Inflammatory macrophage (primary cell): ENCODE measurements at regions not wholly inside any gene's neighbourhood (a gene's known extent, or its start where the extent isn't known, plus 50 kb on each side); places are given as distances from the start of the nearest gene placed in this dataset.

Experiments used
- DNase-seq, 2 donors: peaks; one replicate each; pipeline ENCODE4 v3.0.0-alpha.2; 2020 to 2022

- DNase-seq = no peak
Measured at GRCh38 chr14:65186951-65187350, 84.6 kb upstream of the MAX start.

DNA sequence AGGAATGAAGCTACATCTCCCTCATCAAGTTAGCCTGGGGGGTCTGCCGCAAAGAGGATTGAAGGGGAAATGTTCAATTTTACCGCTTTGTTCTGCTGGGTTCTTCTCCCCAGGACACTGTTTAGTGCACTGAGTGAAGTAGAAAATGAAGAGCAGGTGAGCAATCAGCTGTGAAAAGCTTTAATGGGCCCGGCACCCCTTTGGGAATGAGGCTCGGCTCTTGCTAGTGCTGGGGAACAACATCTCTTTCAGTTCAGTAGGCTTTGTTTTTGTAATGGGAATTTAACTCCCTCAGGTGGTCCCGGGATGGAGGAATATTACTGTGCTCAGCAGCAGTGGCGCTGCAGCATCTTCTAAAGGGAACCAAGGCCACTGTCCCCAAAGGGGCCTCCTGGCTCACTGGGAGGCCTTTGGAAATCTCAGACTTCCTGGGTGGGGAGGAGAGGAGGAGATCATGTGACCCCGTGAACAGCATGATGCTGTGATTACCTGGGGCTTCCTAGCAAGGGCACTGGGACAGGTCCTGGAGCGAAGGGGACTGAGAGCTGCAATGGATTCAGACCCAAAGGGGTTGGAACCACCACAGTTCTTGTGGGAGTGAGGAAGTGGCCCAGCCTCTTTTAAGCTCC is 85.2 kb upstream of the MAX start:
- no peak for DNase-seq

GRCh38 chr14:65190312-65190711 is 88.0 kb upstream of the MAX start:
- DNase-seq = no peak

DNA sequence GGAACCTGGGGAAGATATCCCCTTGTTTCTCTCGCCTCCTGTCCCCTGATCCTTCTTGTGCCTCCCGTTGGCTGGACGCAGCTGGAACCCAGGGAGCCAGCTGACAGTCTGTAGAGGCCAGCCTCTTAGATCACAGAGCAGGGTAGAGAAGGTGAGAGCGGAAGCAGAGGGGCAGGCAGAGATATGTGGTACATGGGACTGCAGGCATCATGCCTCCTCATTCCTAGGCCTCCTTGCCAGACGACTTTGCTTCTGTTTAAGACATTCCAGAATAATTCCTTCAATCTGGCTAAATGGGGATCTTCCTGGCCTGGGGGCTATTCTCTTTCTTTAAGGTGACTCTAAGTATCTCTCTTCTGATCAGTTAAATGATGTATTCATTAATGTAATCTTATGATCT is 89.4 kb upstream of the MAX start:
- no peak for DNase-seq

- DNase-seq = no peak
Measured at GRCh38 chr14:65192686-65193085, 90.4 kb upstream of the MAX start.

- DNase-seq = no peak
Measured at GRCh38 chr14:65193916-65194590, 91.7 kb upstream of the MAX start.

DNA sequence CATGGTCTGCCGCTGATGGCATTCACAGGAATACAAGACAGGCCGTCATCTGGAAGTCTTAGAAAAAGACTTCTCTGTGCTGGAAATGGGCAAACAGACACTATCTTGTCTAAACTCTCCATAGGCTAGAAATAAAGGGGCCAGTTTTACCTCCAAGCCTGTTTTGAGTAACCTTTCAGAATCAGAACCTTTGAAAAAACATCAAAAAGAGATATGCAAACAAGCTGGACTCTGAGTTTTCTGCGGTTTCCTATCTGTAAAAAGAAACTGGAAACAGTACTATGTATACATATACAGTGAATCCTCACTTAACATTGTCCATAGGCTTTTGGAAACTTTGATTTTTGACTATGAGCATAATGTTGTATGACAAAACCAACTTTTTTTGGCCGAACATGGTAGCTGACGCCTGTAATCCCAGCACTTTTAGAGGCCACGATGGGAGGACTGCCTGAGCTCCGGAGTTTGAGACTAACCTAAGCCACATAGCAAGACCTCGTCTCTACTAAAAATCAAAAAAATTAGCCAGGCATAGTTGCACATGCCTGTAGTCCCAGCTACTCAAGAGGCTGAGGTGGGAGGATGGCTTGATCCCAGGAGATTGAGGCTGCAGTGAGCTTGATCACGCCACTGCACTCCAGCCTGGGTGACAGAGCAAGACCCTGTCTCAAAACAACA is 92.9 kb upstream of the MAX start:
- DNase-seq = no peak

GRCh38 chr14:65198346-65198745 is 96.0 kb upstream of the MAX start:
- DNase-seq = no peak

DNA sequence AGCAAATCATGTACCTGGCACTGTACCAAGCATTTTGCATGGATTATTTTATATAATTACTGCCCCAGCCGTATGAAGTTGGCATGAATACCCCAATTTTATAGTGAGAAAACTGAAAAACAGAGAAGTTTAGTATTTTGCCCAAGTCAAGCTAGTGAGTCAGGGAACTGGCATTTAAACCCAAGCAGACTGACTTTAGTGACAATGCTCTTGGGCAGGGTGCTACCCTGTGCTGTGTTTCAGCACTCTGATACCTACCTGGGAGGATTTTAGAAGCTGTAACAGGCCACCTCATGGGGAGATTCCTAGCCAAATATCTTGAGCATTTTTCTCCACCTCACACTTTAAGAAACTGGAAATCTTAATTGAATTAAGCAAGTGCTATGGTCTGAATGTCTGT is 98.1 kb upstream of the MAX start:
- DNase-seq = no peak

- no peak for DNase-seq
Measured at GRCh38 chr14:65203574-65203973, 101.3 kb upstream of the MAX start.

- no peak for DNase-seq
Measured at GRCh38 chr14:65204056-65204455, 101.7 kb upstream of the MAX start.

GRCh38 chr14:65206078-65206447 is 103.7 kb upstream of the MAX start:
- no peak for DNase-seq

DNA sequence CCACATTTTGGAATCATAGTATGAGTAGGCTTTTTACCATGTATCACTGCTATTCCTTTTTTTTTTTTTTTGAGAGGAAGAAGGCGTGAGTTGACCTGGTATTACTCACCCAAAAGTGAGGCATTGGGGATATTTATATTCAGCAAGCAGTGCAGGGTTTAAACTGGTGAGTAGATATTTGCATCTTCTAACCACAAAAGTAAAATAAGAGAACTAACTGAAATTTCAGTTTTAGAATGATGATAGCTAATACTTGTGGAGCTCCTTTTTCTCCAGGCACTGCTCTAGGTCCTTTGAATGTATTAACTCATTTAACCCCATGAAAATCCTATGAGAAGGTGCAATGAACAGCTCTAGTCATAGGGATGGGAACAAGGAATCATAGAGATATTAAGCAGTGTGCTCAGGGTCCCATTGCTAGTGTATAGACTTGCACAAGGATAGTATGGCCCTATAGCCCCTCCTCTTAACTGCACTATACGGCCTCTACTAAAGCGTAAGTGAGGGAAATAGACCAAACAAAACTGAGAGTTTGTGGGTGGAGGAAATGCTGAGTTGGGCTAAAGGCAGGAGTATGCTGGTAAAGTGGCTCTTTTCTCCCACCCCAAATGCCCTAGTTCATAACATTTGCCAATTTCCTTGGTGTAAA is 104.3 kb upstream of the MAX start:
- DNase-seq = peak; percentile 65 to 81

DNA sequence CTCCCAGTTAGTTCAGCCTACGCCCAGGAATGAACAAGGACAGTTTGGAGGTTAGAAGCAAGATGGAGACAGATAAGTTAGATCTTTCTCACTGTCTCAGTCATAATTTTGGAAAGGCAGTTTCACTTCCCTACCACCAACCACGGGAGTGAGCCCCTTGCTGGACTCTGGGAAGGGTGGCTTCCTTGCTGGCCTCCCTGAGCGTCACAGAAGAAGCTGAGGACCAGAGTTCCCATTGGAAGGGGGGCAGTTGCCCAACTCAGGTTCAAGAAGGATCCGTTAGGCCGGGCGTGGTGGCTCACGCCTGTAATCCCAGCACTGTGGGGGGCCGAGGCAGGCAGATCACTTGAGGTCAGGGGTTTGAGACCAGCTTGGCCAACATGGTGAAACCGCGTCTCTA is 106.2 kb upstream of the MAX start:
- DNase-seq = peak; percentile 59 to 66

DNA sequence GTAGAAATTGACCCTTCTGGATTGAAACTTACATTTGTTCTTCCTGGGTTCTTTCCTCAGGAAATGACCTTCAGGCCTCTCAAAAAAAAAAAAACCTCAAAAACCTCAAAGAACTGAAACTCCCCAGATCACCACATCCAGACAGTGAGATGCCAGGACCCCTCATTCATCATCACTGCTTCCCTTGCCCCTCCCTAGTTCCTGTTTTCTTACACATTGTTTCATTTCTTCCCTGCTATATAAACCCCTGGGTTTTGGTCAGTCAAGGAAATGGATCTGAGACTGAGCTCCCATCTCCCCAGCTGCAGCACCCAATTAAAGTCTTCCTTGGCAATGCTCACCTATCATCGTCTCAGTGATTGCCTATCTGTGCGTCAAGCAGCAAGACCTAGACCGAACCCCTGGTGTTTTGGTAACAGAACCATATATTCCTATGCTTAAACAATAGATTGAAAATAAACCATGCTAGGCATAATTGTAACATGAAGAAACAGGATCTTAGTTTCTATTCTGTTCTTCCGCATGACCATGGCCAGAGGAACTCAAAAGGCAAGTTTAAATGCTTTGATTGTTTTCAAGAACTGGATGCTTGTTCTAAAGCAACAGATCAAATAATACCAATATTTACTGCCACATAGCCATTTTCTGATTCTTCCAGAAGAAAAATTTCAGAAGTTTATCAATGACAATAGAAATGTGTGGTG is 108.0 kb upstream of the MAX start:
- peak; percentile 24 to 51 for DNase-seq

DNA sequence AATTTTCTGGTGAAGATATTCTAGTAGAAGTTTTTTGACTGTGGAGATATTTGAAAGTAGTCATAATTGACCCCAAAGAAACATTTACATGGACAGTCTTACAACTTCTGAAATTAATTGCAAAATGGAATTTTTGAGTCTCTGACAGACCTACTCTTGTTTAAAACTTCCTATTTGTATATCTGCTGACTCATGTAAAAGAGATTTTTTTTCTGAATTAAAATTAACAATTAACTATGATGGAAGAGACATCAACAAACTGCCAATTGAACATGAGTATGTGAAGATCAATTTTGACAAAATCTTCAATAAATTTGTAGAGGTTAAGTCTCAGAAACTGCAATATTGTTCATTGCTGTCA is 108.5 kb upstream of the MAX start:
- DNase-seq = no peak

DNA sequence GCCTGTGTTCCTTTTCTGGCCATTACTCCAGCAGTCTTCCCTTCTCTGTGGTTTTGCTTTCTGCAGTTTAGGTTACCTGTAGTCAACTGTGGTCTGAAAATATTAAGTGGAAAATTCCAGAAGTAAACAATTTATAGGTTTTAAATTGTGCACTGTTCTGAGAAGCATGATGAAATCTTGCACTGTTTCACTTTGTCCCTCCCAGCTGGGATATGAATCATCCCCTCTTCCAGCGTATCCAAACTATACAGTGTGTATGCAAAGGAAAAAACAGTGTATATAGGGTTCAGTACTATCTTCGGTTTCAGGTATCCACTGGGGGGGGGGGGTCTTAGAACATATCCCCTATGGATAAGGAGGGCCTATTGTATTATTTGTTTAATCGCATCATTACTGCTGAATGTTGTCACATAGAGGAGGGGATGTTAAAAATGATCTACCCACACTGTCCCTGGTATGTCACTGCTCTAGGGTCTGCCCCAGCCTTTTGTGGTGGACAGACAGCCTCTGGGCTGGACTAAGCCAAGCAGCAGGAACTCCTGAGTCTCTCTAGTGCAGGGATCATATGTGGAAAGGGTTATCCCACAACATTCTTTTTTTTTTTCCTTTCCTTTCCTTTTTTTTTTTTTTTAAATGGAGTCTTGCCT is 109.1 kb upstream of the MAX start:
- peak in 1 of 2 donors; percentile 42 for DNase-seq

DNA sequence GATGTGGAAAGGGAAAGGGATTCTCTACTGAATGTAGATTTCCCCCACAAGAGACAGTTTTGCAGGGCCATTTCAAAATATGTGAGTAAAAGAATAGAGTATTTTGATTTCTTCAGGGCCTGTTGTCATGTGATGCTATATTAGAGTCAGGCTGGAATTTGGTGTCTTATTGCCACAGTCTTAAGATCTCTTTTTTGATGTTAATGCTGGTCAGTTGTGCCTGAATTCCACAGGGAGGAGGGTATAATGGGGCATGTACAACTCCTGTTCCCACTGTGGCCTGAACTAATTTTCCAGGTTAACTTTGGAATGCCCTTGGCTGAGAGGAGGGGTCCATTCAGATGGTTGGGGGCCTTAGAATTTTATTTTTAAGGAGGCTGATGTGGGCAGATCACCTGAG is 111.0 kb upstream of the MAX start:
- no peak for DNase-seq

DNA sequence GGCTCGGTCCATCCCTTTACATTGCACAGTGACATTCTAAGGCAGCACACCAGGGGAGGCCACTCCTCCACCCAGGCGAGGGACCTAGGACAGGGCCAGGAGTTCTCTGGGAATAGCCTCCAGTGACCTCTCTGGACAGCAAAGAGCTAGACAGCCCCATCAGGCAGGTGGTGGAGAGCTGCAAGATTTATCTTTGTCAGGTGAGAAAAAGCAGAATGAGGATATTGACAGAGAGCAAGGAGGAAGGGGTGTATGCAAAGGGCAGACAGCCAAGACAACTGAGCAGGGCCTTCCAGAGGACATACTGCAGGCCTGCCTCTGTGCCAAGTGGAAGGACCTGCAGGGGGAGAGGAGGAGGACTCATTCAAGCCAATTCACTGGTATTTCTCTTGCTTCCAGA is 112.4 kb upstream of the MAX start:
- DNase-seq = no peak

DNA sequence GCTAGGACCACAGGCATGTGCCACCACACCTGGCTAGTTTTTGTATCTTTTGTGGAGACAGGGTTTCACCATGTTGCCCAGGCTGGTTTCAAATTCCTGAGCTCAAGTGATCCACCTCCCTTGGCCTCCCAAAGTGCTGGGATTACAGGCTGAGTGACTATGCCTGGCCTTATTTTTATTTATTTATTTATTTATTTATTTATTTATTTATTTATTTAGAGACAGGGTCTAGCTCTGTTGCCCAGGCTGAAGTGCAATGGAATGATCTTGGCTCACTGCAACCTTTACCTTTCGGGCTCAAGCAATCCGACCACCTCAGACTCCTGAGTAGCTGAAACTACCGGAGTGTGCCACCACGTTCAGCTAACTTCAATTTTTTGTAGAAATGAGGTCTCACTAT is 117.0 kb upstream of the MAX start:
- no peak for DNase-seq

DNA sequence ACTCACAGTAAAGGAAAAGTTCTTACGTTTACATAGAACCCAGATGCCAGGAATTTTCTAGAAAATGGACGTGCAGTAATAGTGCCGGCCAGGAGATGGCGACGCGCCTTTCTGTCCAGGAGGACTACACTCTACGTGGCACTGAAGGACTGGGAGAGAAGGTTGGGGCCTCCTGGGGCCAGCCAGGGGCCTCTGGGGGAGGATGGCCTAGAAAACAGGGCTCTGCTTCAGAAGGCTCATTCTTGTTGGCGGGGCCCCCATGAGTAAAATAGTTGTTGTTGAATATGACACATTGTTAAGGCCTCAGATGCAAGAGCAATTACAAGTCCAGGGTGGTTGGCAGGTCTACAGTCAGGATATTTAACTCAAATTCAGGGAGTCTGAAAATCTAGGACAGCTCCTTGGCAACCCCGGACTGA is 120.1 kb upstream of the MAX start:
- DNase-seq = peak; percentile 66 to 68

- DNase-seq = no peak
Measured at GRCh38 chr14:65223636-65224035, 121.3 kb upstream of the MAX start.

DNA sequence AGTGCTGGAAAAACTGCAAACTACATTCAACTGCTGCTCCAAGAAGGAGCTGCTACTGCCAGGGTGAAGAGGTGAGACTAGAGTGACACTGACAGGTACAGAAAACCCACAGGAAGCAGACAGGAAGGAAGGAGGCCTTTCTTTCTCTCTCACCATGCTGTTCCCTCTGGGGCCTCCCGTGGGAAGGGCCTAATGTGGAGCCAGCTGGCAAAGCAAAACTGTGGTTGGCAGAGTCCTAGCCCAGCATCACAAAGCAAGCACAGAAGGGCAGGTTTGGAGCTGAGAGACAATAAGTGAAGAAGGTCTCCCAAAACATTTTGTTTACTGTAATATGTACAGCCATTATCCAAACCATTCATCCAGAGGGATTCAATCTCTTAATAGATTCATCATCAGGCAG is 122.5 kb upstream of the MAX start:
- DNase-seq = no peak
